ENCODE measurements at regions not wholly inside any gene's neighbourhood (a gene's known extent, or its start where the extent isn't known, plus 50 kb on each side); places are given as distances from the start of the nearest gene placed in this dataset.

DNA sequence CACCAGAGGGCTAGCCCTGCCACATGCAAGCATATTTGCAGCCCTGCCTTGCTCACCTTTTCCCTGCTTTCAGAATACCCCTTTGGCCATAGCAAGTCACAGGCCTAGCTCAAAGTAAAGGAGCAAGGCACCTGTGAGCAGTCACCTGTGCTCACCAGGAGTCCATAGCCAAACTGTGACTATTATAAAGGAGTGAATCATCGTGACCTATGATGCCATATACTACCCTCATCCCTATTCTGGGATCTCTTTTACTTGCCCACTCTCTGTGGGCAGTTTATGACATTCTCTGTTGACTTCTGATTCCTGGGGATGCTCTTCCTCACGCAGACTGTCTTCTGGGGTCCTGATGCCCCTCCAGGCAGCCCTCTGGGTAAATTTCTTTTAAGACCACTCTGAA is 200.5 kb upstream of the NLRP1 start:
- TF ChIP-seq ETV6 (CRISPR knock-in tag; IDR thresholded peaks at IDR 0.05) (no peak), TEAD4 (CRISPR knock-in tag; IDR thresholded peaks at IDR 0.05) (no peak)
- TF ChIP-seq, protein P1, sequence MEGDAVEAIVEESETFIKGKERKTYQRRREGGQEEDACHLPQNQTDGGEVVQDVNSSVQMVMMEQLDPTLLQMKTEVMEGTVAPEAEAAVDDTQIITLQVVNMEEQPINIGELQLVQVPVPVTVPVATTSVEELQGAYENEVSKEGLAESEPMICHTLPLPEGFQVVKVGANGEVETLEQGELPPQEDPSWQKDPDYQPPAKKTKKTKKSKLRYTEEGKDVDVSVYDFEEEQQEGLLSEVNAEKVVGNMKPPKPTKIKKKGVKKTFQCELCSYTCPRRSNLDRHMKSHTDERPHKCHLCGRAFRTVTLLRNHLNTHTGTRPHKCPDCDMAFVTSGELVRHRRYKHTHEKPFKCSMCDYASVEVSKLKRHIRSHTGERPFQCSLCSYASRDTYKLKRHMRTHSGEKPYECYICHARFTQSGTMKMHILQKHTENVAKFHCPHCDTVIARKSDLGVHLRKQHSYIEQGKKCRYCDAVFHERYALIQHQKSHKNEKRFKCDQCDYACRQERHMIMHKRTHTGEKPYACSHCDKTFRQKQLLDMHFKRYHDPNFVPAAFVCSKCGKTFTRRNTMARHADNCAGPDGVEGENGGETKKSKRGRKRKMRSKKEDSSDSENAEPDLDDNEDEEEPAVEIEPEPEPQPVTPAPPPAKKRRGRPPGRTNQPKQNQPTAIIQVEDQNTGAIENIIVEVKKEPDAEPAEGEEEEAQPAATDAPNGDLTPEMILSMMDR (IDR thresholded peaks at IDR 0.05) = no peak
- TF ChIP-seq, protein P2, sequence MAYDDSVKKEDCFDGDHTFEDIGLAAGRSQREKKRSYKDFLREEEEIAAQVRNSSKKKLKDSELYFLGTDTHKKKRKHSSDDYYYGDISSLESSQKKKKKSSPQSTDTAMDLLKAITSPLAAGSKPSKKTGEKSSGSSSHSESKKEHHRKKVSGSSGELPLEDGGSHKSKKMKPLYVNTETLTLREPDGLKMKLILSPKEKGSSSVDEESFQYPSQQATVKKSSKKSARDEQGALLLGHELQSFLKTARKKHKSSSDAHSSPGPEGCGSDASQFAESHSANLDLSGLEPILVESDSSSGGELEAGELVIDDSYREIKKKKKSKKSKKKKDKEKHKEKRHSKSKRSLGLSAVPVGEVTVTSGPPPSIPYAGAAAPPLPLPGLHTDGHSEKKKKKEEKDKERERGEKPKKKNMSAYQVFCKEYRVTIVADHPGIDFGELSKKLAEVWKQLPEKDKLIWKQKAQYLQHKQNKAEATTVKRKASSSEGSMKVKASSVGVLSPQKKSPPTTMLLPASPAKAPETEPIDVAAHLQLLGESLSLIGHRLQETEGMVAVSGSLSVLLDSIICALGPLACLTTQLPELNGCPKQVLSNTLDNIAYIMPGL (CRISPR knock-in tag; IDR thresholded peaks at IDR 0.05) = no peak
- TF ChIP-seq, protein P3, sequence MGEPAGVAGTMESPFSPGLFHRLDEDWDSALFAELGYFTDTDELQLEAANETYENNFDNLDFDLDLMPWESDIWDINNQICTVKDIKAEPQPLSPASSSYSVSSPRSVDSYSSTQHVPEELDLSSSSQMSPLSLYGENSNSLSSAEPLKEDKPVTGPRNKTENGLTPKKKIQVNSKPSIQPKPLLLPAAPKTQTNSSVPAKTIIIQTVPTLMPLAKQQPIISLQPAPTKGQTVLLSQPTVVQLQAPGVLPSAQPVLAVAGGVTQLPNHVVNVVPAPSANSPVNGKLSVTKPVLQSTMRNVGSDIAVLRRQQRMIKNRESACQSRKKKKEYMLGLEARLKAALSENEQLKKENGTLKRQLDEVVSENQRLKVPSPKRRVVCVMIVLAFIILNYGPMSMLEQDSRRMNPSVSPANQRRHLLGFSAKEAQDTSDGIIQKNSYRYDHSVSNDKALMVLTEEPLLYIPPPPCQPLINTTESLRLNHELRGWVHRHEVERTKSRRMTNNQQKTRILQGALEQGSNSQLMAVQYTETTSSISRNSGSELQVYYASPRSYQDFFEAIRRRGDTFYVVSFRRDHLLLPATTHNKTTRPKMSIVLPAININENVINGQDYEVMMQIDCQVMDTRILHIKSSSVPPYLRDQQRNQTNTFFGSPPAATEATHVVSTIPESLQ (CRISPR knock-in tag; IDR thresholded peaks at IDR 0.05) = no peak
